GM12872 (cell line): ENCODE measurements at regions not wholly inside any gene's neighbourhood (a gene's known extent, or its start where the extent isn't known, plus 50 kb on each side); places are given as distances from the start of the nearest gene placed in this dataset.

ENCODE experiments used
- TF ChIP-seq, protein P1 (sequence below): IDR thresholded peaks from 3 replicates; pipeline ENCODE4 v1.5.1; 2011; ENCODE audit warnings: low read depth, mild to moderate bottlenecking, low read length, moderate library complexity; ENCODE audit not compliant: insufficient read depth

DNA sequence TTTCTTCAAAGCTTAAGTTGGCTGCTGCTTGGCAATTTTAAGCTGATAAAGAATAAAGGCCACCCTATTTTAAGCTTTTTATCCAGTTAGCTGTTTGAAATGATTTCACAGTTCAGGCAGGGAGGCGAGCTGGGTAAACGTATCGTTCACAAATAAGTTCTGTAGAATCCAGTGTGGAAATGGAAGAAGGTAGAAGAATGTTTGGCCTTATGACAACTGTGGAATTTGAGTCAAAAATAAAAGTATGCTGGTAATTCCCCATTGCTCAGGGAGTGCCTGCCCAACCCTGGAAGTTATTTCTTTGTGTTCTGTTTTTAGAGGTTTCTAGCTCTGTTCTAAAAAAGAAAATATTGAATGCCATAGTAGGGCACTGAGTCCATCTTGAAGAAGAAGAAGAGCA is 113.1 kb downstream of the ARL4A start:
- TF ChIP-seq, protein P1, sequence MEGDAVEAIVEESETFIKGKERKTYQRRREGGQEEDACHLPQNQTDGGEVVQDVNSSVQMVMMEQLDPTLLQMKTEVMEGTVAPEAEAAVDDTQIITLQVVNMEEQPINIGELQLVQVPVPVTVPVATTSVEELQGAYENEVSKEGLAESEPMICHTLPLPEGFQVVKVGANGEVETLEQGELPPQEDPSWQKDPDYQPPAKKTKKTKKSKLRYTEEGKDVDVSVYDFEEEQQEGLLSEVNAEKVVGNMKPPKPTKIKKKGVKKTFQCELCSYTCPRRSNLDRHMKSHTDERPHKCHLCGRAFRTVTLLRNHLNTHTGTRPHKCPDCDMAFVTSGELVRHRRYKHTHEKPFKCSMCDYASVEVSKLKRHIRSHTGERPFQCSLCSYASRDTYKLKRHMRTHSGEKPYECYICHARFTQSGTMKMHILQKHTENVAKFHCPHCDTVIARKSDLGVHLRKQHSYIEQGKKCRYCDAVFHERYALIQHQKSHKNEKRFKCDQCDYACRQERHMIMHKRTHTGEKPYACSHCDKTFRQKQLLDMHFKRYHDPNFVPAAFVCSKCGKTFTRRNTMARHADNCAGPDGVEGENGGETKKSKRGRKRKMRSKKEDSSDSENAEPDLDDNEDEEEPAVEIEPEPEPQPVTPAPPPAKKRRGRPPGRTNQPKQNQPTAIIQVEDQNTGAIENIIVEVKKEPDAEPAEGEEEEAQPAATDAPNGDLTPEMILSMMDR, result no peak

DNA sequence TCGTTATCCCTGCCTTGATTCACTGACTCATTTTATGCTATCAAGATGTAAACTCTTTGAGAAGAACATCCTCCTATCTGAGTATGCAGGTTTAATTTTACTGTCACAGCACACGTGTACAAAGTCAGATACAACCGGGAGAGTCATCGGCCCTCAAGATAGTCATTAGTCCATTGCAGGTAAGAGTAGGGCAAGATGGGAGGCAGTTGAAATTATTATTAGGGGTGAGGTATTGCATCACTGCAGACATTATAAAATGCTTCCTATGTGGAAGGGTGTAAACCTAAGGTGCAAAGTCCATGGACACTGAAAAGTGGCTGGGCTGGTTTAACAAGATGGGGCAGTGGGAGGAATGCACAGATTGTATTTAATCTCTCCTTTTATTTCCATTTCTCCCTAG is 113.7 kb downstream of the ARL4A start:
- TF ChIP-seq, protein P1, result no peak

DNA sequence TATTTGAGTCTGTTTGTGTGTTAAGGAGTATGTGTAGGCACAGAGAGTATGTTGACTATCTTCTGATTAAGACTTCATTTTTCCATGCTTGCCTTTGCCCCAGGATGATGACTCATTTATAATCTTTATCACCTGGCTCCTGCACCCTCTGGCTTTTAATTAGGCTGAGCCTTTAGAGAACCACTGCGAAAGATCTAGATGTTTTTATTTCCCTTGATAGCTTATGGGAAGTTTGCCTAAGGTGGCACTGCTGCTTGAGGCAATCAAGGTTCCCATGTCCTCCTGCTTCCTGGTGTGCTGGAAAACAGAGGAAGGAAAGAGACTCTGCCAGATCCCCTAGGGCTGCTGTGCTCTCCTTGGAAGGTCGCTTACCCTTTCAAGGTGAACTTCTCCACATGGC is 114.6 kb downstream of the ARL4A start:
- TF ChIP-seq, protein P1, result no peak

DNA sequence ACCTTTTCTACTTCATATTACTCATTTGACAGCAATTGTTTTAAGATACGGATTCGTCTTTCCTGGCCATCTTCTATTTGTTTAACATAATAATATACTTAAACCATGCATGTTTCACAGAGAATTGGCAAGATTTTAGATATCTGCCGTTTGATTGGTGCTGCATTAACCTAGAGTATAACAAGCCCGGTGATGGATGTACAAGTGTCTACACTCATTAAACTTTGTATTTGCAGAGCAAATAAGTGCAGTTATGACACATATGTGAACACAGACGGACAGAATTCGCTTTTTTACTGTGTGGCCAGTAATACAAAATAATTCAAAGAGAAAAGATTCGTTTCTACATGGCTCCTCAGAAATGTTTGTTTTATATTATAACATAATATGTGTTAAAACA is 116.1 kb downstream of the ARL4A start:
- TF ChIP-seq, protein P1, result no peak

DNA sequence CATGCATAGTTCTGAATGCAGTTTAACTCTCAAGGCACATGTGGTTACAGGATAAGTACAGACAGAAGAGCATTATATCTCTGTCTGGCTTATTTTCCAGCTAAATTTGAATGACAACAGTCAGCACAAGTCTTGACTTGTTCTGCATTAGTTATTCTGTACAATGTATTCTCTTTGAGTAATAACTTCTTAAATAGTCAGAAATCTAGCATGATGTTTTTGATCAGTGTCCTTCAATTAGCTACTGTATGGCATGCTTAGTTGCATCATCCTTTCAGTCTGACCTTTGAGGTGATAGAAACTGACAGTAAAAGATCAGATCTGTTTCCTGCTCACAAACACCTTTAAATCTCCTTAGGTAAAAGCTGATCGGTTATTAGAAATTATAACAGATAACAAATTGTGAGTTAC is 118.1 kb downstream of the ARL4A start:
- TF ChIP-seq, protein P1, result no peak

DNA sequence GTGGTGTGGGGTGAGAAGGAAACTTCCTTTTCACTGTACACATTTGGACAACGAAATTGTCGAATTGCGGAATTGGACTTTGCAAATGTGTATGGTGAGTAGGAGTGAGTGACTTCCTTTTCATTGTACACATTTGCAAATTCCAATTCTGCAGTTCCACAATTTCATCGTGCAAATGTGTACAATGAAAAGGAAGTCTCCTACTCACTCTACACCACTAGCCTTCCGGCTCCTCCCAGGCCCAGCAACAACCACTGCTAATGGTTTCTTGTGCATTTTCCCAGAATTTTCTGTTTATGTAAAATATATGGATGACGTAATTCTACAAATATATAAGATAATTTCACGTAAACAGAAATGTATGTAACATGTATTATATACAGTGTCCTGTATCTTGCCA is 118.5 kb downstream of the ARL4A start:
- TF ChIP-seq, protein P1, result no peak

DNA sequence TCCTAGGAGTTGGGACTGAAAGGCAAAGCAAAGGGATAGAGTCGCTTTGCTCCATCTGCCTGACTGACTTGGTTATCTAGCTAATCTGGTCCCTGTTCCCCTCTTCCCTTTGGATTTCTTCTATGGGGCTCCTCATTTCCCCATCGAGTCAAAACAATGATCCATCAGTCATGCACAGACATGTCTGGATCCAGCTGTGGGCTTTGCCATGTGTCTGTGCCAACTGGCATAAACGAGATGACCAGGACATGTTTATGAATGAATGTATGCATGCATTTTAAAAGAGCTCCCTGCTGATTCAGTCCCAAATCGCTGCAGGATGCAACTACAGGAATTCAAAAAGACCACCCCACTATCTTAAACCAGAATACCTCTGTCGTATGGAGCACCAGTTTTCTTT is 122.0 kb downstream of the ARL4A start:
- TF ChIP-seq, protein P1, result no peak

DNA sequence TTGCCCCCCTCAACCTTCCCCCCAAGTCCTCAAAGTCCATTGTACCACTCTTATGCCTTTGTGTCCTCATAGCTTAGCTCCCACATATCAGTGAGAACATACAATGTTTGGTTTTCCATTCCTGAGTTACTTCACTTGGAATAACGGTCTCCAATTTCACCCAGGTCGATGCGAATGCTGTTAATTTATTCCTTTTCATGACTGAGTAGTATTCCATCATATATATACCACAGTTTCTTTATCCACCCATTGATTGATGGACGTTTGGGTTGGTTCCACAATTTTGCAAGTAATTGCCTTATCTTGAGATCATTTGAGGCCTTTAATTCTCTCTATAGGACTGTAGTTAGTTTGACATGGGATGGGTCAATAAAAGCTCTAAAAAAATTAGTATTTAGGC is 124.7 kb downstream of the ARL4A start:
- TF ChIP-seq, protein P1, result no peak
